ENCODE measurements at regions not wholly inside any gene's neighbourhood (a gene's known extent, or its start where the extent isn't known, plus 50 kb on each side); places are given as distances from the start of the nearest gene placed in this dataset.

GRCh38 chr4:124262211-124263179 is 450.0 kb downstream of the ANKRD50 start:
- DNase-seq, result peak in 7 of 14 donors; percentile 0 to 35 (median 5)

DNA sequence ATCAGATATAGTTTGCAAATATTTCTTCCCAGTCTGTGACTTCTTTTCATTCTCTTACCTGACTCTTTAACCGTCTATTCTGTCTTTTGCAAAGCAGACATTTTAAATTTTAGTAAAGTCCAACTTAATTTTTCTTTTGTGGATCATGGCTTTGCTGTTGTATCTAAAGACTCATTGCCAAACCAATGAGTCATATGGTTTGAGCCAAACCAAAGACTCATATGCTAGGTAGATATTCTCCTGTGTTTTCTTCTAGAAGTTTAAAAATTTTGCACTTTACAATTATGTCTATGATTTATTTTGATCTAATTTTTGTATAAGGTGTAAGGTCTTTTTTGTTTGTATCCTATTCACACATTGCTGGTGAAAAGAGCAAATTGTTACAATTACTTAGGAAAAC is 446.8 kb downstream of the ANKRD50 start:
- DNase-seq, result no peak

- DNase-seq, result no peak
These were observed 445.8 kb downstream of the ANKRD50 start for GRCh38 chr4:124266721-124267120.

- no peak for DNase-seq
These were observed 436.1 kb downstream of the ANKRD50 start for GRCh38 chr4:124276461-124276860.

- DNase-seq, result no peak
These were observed 434.8 kb downstream of the ANKRD50 start for GRCh38 chr4:124277691-124278090.

DNA sequence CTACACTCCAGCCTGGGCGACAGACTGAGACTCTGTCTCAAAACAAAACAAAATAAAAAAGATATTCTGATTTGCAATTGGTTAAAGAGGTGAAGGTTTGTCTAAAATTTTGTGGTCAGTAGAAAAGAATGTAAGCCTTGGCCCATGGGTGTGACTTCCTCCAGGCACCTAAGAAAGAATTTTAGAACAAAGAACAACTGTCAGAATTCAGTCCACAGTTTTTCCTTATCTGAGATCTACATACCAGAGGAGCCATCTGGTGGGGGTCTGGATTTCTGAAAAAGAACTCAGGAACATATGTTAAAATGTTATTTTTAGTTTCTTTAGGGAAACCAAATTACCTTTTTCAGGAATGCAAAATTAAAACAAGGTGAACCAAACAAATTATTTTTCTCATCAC is 434.1 kb downstream of the ANKRD50 start:
- no peak for DNase-seq

DNA sequence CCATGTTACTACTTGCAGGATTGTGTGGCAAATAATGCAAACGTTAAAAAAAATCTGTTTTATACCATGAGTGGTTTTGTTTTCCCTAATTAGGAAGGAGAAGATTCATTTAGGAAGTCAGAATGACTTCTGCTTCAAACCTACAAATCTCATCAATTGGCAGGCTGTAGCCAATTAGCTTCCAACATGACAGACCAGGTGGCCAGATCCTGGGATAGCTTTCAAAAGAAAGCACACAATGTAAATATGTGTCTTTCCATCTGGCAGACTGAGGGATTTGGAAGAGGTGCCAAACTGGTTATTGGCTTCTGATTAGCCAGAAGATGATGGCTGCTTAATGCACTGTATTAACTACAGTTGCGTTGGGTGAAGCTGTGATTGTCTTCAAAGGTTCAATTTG is 432.8 kb downstream of the ANKRD50 start:
- no peak for DNase-seq

DNA sequence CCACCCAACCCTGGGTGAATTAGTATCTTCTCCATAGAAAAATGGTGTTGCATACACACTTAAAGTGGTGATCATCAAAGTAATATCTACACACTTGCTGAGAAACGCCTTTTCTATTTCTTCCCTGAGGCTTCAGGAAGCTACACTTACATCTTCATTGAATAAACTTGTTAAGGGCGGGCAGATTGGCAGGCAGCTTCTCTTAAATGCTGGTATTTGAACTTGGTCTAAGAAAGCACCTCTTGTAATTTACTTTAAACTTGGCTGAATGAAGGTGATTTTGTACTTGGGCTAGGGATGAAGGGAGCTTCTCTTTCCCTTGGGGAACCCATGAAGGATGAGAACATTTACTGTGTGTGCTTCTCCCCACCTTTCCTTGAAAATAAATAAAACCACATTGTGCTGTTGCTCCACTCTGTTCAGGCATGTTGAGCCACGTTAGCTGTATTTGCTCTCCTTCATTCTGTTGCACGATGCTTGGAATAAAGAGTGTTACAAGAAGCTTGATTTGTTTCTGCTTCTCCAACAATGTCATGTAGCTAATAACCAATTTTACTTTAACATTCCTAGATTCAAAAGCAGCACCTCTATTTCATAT is 430.1 kb downstream of the ANKRD50 start:
- DNase-seq, result no peak

GRCh38 chr4:124288706-124289486 is 423.6 kb downstream of the ANKRD50 start:
- no peak for DNase-seq

GRCh38 chr4:124290678-124291077 is 421.9 kb downstream of the ANKRD50 start:
- no peak for DNase-seq

DNA sequence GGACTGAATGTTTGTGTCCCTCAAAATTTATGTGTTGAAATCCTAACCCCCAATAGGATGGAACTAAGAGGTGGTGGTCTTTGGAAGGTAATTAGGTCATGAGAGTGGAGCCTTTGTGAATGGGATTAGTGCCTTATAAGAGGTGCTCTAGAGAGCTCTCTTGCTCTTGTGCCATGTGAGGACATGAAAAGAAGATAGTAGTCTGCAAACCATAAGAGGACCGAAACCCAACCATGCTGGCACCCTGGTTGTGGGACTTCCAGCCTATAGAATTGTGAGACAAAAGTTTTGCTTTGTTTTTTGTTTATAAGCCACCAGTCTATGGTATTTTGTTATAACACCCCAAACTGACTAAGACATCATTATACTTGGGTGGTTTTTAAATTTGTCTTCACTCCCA is 417.1 kb downstream of the ANKRD50 start:
- no peak for DNase-seq

GRCh38 chr4:124304941-124305340 is 407.6 kb downstream of the ANKRD50 start:
- DNase-seq, result no peak

GRCh38 chr4:124306352-124306751 is 406.2 kb downstream of the ANKRD50 start:
- DNase-seq, result no peak

GRCh38 chr4:124307143-124307542 is 405.4 kb downstream of the ANKRD50 start:
- no peak for DNase-seq

- DNase-seq, result no peak
These were observed 394.2 kb downstream of the ANKRD50 start for GRCh38 chr4:124318292-124318691.

GRCh38 chr4:124321364-124321763 is 391.2 kb downstream of the ANKRD50 start:
- no peak for DNase-seq

DNA sequence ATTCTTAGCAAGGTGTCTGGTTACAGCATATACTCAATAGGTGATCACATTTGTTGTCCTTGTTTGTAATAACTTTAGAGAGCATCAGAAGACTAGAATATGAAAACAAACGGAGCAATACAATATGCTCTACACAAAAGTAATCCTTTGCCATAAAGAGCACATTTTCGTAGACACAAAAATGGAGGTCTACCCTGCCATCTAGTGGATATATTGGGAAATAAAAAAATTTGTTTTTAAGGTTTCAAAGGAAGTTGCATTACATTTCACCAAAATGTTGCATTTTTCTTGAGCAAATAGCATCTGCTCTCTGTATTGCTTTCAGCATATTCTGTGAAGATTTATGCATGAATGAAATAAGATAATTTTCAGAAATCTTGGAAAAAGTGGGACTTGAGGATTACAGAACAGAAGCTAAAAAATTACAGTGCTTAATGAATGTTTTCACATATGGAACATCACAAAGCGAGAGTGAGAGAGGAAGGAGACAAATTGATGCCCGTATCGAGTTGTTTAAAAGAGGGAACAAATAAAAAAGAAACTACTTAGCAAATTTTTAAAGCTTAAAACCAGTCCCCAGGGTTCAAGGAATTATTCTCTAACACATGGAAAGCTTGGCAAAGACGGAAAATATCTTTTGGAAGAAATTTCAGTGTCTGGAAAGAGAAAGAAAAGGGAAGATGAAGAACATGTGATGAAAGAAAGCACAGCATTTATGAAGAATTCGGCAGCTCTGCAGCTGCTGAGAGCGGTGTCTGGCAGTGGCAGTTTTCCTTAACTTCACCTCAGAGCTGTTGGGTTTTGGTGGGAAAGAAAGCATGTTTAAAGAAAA is 390.1 kb downstream of the ANKRD50 start:
- DNase-seq, result no peak

- DNase-seq, result no peak
These were observed 386.8 kb downstream of the ANKRD50 start for GRCh38 chr4:124325690-124326089.

DNA sequence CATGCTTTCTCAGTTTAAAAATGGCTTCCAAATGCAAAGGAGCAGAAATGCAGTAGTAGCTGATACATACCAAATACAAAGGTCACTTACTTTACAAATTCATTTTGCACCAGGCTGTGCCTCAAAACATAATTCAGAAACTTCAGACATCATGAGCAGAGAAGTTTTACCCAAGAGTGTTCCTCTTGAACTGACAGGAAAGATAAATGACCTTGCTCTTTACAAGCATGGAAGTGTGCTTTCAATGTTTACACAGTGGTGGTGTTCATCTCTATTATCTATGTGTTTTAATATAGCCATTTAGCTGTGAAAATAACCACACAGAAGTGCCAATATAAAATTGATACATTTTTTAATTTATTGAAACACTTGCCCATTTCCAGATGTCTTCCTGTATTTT is 383.4 kb downstream of the ANKRD50 start:
- DNase-seq, result no peak

- no peak for DNase-seq
These were observed 382.5 kb downstream of the ANKRD50 start for GRCh38 chr4:124330045-124330444.

- no peak for DNase-seq
These were observed 380.8 kb downstream of the ANKRD50 start for GRCh38 chr4:124331781-124332180.

DNA sequence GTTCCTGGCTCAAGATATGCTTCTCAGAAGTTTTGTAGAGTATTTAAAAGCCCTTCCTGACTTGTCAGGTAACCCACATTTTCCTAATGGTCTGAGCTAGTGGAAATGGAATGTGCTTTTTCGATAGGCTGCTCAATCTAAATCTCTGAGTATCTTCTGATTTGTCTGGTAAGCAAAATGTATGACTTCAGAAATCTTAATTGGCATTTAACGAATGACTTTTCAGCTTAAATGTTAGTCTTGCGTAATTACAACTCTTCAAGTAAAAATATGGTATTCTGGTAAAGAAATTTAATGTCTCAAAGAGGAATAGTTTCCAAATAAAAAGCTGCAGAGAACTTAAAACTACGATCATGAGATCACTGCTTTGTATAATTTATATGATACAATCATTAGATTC is 379.1 kb downstream of the ANKRD50 start:
- DNase-seq, result no peak
